Naive thymus-derived CD8-positive, alpha-beta T cell (primary cell): ENCODE measurements at regions not wholly inside any gene's neighbourhood (a gene's known extent, or its start where the extent isn't known, plus 50 kb on each side); places are given as distances from the start of the nearest gene placed in this dataset.
"Not testable (repeated sequence)": the region's sequence is repeated elsewhere in the genome, so short reads cannot be mapped to it uniquely, and the experiment has no call there.

Experiments used
- ATAC-seq, 2 donors: fragments of 150-1000 bp; cut with Tn5 transposase in 1 of 2; sonication (Bioruptor Pico), chemical (Tn5 transposase) in 1 of 2; 1 replicate in 1 of 2; 2 replicates in 1 of 2; pipeline ENCODE4 v1.10.0; 2021; ENCODE audit warnings: mild to moderate bottlenecking in 2 of 2, moderate library complexity in 2 of 2
- POLR2A ChIA-PET: fragments of 350-600 bp; sonication (Branson Sonifier 250); formaldehyde crosslinking; loops from one replicate; lab custom pipeline; 2021; ENCODE audit warnings: antibody characterized with exemption; lab: Charles Lee
- DNase-seq, 10 donors: peaks; one replicate each; pipeline versions ENCODE4 v3.0.0 to v3.0.0-alpha.2; 2020 to 2022
- H3K27ac Mint-ChIP-seq, 10 donors: one replicate each; pipeline ENCODE4 v1.8.0; 2020 to 2022; ENCODE audit warnings: mild to moderate bottlenecking in 10 of 10, mixed read lengths in 10 of 10, moderate library complexity in 4 of 10, inconsistent platforms in 1 of 10
- H3K27me3 Mint-ChIP-seq, 5 donors: one replicate each; pipeline ENCODE4 v1.8.0; 2021 to 2022; ENCODE audit warnings: mixed read lengths in 5 of 5
- H3K36me3 Mint-ChIP-seq, 3 donors: one replicate each; pipeline ENCODE4 v1.8.0; 2020 to 2022; ENCODE audit warnings: mixed read lengths in 3 of 3, mild to moderate bottlenecking in 2 of 3, inconsistent platforms in 1 of 3
- H3K4me1 Mint-ChIP-seq, 4 donors: one replicate each; pipeline ENCODE4 v1.8.0; 2021 to 2022; ENCODE audit warnings: mixed read lengths in 4 of 4
- H3K4me3 Mint-ChIP-seq, 10 donors: one replicate each; pipeline ENCODE4 v1.8.0; 2020 to 2022; ENCODE audit warnings: mild to moderate bottlenecking in 10 of 10, mixed read lengths in 10 of 10, moderate library complexity in 6 of 10, inconsistent platforms in 1 of 10
- H3K9me3 Mint-ChIP-seq, 9 donors: one replicate each; pipeline ENCODE4 v1.8.0; 2020 to 2022; ENCODE audit warnings: mixed read lengths in 9 of 9, mild to moderate bottlenecking in 3 of 9, inconsistent platforms in 1 of 9, moderate library complexity in 1 of 9

GRCh38 chrX:42021058-42021457, 97.7 kb upstream of the CASK start:
- H3K4me3 Mint-ChIP-seq, result no peak overlapping the region
- POLR2A ChIA-PET, result no interaction called here
- peaks cover 2 to 14% (median 10%) of the 10 kb centered on the region in 4 donors for H3K4me1 Mint-ChIP-seq
- H3K36me3 Mint-ChIP-seq, result no peaks in the 10 kb centered on the region
- no peak overlapping the region for H3K27ac Mint-ChIP-seq
- DNase-seq (no peak), ATAC-seq (no peak)
- H3K9me3 Mint-ChIP-seq, result peaks cover 0 to 3% (median 0%) of the 10 kb centered on the region in 9 donors
- H3K27me3 Mint-ChIP-seq, result no peaks in the 10 kb centered on the region

- no peaks in the 10 kb centered on the region for H3K27me3 Mint-ChIP-seq
- no peak overlapping the region for H3K27ac Mint-ChIP-seq
- H3K36me3 Mint-ChIP-seq, result no peaks in the 10 kb centered on the region
- peaks cover 2 to 14% (median 10%) of the 10 kb centered on the region in 4 donors for H3K4me1 Mint-ChIP-seq
- DNase-seq, result peak in 2 of 10 donors; percentile 1 to 5
- no peak overlapping the region for H3K4me3 Mint-ChIP-seq
- ATAC-seq, result peak in 1 of 2 donors; percentile 40
- peaks cover 0 to 3% (median 0%) of the 10 kb centered on the region in 9 donors for H3K9me3 Mint-ChIP-seq
- POLR2A ChIA-PET, result no interaction called here
These were observed 96.9 kb upstream of the CASK start for GRCh38 chrX:42020225-42020624.

GRCh38 chrX:42017971-42018370, 94.6 kb upstream of the CASK start:
- peaks cover 2 to 14% (median 10%) of the 10 kb centered on the region in 4 donors for H3K4me1 Mint-ChIP-seq
- H3K27me3 Mint-ChIP-seq, result no peaks in the 10 kb centered on the region
- H3K36me3 Mint-ChIP-seq, result no peaks in the 10 kb centered on the region
- H3K27ac Mint-ChIP-seq, result no peak overlapping the region
- H3K4me3 Mint-ChIP-seq, result no peak overlapping the region
- DNase-seq (no peak), ATAC-seq (no peak)
- H3K9me3 Mint-ChIP-seq, result no peaks in the 10 kb centered on the region
- POLR2A ChIA-PET, result no interaction called here

GRCh38 chrX:42000836-42001235, 77.5 kb upstream of the CASK start:
- ATAC-seq, result no peak
- no peak overlapping the region for H3K27ac Mint-ChIP-seq
- H3K4me1 Mint-ChIP-seq, result no peaks in the 10 kb centered on the region
- POLR2A ChIA-PET, result no interaction called here
- no peak overlapping the region for H3K4me3 Mint-ChIP-seq
- DNase-seq, result no peak
- peaks cover 0 to 13% (median 0%) of the 10 kb centered on the region in 9 donors for H3K9me3 Mint-ChIP-seq
- H3K36me3 Mint-ChIP-seq, result no peaks in the 10 kb centered on the region
- H3K27me3 Mint-ChIP-seq, result no peaks in the 10 kb centered on the region

- Mint-ChIP-seq H3K9me3 (peaks cover 0 to 2% (median 0%) of the 10 kb centered on the region in 9 donors), H3K36me3 (peaks cover 0 to 3% (median 0%) of the 10 kb centered on the region in 3 donors), H3K4me1 (peaks cover 0 to 4% (median 0%) of the 10 kb centered on the region in 4 donors), H3K27me3 (no peaks in the 10 kb centered on the region), H3K4me3 (no peak overlapping the region), H3K27ac (no peak overlapping the region)
- POLR2A ChIA-PET, result no interaction called here
- DNase-seq (no peak), ATAC-seq (no peak)
These were observed 61.3 kb upstream of the CASK start for GRCh38 chrX:41984628-41985027.

GRCh38 chrX:41982953-41983352, 59.6 kb upstream of the CASK start:
- no peak for DNase-seq
- no peak for ATAC-seq
- no peak overlapping the region for H3K4me3 Mint-ChIP-seq
- peaks cover 0 to 2% (median 0%) of the 10 kb centered on the region in 9 donors for H3K9me3 Mint-ChIP-seq
- H3K4me1 Mint-ChIP-seq, result peaks cover 0 to 4% (median 0%) of the 10 kb centered on the region in 4 donors
- H3K27ac Mint-ChIP-seq, result no peak overlapping the region
- POLR2A ChIA-PET, result no interaction called here
- H3K36me3 Mint-ChIP-seq, result peaks cover 0 to 4% (median 0%) of the 10 kb centered on the region in 3 donors
- H3K27me3 Mint-ChIP-seq, result no peaks in the 10 kb centered on the region

- Mint-ChIP-seq H3K27ac (no peak overlapping the region), H3K4me1 (peaks cover 0 to 4% (median 0%) of the 10 kb centered on the region in 4 donors), H3K27me3 (no peaks in the 10 kb centered on the region), H3K36me3 (peaks cover 0 to 4% (median 0%) of the 10 kb centered on the region in 3 donors), H3K4me3 (no peak overlapping the region), H3K9me3 (peaks cover 0 to 2% (median 0%) of the 10 kb centered on the region in 9 donors)
- POLR2A ChIA-PET, result no interaction called here
- DNase-seq, result no peak
- no peak for ATAC-seq
These were observed 58.2 kb upstream of the CASK start for GRCh38 chrX:41981481-41982013.

GRCh38 chrX:41974677-41975076, 51.3 kb upstream of the CASK start:
- H3K4me3 Mint-ChIP-seq, POLR2A ChIA-PET, H3K9me3 Mint-ChIP-seq, H3K4me1 Mint-ChIP-seq, DNase-seq, H3K27me3 Mint-ChIP-seq, H3K27ac Mint-ChIP-seq, ATAC-seq, H3K36me3 Mint-ChIP-seq: not testable (repeated sequence)

- H3K27me3 Mint-ChIP-seq, result no peaks in the 10 kb centered on the region
- no peak for ATAC-seq
These were observed 49.9 kb upstream of the CASK start for GRCh38 chrX:41973208-41973607.

More at GRCh38 chrX:41973208-41973607, 49.9 kb upstream of the CASK start:
- Mint-ChIP-seq H3K4me1 (no peaks in the 10 kb centered on the region), H3K4me3 (no peak overlapping the region), H3K27ac (no peak overlapping the region), H3K9me3 (peaks cover 0 to 3% (median 0%) of the 10 kb centered on the region in 9 donors), H3K36me3 (peaks cover 0 to 4% (median 0%) of the 10 kb centered on the region in 3 donors)
- DNase-seq, result no peak
- POLR2A ChIA-PET, result no interaction called here
